GM12878 (cell line): ENCODE measurements at regions not wholly inside any gene's neighbourhood (a gene's known extent, or its start where the extent isn't known, plus 50 kb on each side); places are given as distances from the start of the nearest gene placed in this dataset.

Experiments used
- CEBPB ChIP-seq, 2 experiments: fragments of 150-350 bp in 1 of 2; IDR thresholded peaks; 2 replicates each; pipeline ENCODE4 v1.6.1; 2012 to 2014; ENCODE audit warnings: low read depth in 2 of 2, low read length in 2 of 2, borderline replicate concordance in 1 of 2, inconsistent platforms in 1 of 2
- IRF3 ChIP-seq: fragments of 450-650 bp; IDR thresholded peaks from 2 replicates; pipeline ENCODE4 v1.6.1; 2014; ENCODE audit warnings: mild to moderate bottlenecking
- POLR2A ChIP-seq: IDR thresholded peaks from 2 replicates; pipeline ENCODE4 v1.6.1; 2011; ENCODE audit warnings: low read depth, mild to moderate bottlenecking, low read length
- POLR2AphosphoS5 ChIP-seq: IDR thresholded peaks from 2 replicates; pipeline ENCODE4 v1.6.1; 2011; ENCODE audit warnings: mild to moderate bottlenecking, low read length, inconsistent platforms
- RAD21 ChIP-seq: IDR thresholded peaks from 2 replicates; pipeline ENCODE4 v1.6.1; 2011; ENCODE audit warnings: mild to moderate bottlenecking, low read depth, low read length, moderate library complexity; ENCODE audit not compliant: insufficient read depth
- SP1 ChIP-seq: IDR thresholded peaks from one replicate; pipeline ENCODE4 v1.6.1; 2011; ENCODE audit warnings: low read depth, low read length
- SREBF2 ChIP-seq: IDR thresholded peaks from 2 replicates; pipeline ENCODE4 v1.6.1; 2012; ENCODE audit warnings: mild to moderate bottlenecking, low read length
- SUPT20H ChIP-seq: IDR thresholded peaks from 2 replicates; pipeline ENCODE4 v1.6.1; 2011; ENCODE audit warnings: low read depth, mild to moderate bottlenecking, low read length, moderate library complexity, borderline replicate concordance; ENCODE audit not compliant: control insufficient read depth
- TCF12 ChIP-seq: IDR thresholded peaks from 2 replicates; pipeline ENCODE4 v1.6.1; 2011; ENCODE audit warnings: low read depth, mild to moderate bottlenecking, low read length
- USF2 ChIP-seq: IDR thresholded peaks from 2 replicates; pipeline ENCODE4 v1.6.1; 2011; ENCODE audit warnings: low read depth, low read length, improper control_type of control experiment, borderline replicate concordance
- WRNIP1 ChIP-seq: IDR thresholded peaks from 2 replicates; pipeline ENCODE4 v1.6.1; 2011; ENCODE audit warnings: low read depth, low read length, improper control_type of control experiment, borderline replicate concordance
- TF ChIP-seq, protein P1 (sequence below): fragments of 450-650 bp; IDR thresholded peaks from 2 replicates; pipeline ENCODE4 v1.6.1; 2017; ENCODE audit warnings: mild to moderate bottlenecking
- TF ChIP-seq, protein P2 (sequence below), 3 experiments: IDR thresholded peaks in 2 of 3; conservative IDR thresholded peaks in 1 of 3; 2 replicates each; pipeline ENCODE4 v1.5.1; 2011; ENCODE audit warnings: low read depth in 3 of 3, low read length in 3 of 3, mild to moderate bottlenecking in 3 of 3, control low read depth in 2 of 3, moderate library complexity in 2 of 3, inconsistent platforms in 1 of 3, mixed read lengths in 1 of 3; ENCODE audit not compliant: control insufficient read depth in 2 of 3, insufficient read depth in 1 of 3; ENCODE audit errors: extremely low read depth in 1 of 3
- TF ChIP-seq, protein P3 (sequence below): IDR thresholded peaks from 2 replicates; pipeline ENCODE4 v1.6.1; 2011; ENCODE audit warnings: borderline replicate concordance, low read depth, mild to moderate bottlenecking, moderate library complexity, mixed read lengths, low read length; ENCODE audit not compliant: insufficient read depth; ENCODE audit errors: extremely low read length

DNA sequence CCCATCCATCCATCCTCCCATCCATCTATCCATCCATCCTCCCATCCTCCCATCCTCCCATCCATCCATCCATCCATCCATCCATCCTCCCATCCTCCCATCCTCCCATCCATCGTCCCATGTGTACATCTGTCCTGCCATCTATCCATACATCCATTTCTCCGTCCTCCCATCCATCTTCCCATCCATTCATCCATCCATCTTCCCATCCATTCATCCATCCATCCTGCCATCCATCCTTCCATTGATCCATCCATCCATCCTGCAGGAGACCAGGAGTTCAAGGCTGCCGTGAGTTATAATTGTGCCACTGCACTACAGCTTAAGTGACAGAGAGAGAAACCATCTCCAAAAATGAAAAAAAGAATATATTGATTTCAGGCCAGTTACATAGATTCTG lies 356.5 kb downstream of the CDH26 start:
- TF ChIP-seq CEBPB (IDR thresholded peaks at IDR 0.05; ENCODE audit: borderline replicate concordance in 1 of 2, low read depth in 2 of 2, low read length in 2 of 2), result no peak
- no peak for TF ChIP-seq USF2
- no peak for TF ChIP-seq POLR2AphosphoS5
- TF ChIP-seq IRF3, result no peak
- no peak for TF ChIP-seq WRNIP1
- TF ChIP-seq TCF12, result no peak
- TF ChIP-seq, protein P1, sequence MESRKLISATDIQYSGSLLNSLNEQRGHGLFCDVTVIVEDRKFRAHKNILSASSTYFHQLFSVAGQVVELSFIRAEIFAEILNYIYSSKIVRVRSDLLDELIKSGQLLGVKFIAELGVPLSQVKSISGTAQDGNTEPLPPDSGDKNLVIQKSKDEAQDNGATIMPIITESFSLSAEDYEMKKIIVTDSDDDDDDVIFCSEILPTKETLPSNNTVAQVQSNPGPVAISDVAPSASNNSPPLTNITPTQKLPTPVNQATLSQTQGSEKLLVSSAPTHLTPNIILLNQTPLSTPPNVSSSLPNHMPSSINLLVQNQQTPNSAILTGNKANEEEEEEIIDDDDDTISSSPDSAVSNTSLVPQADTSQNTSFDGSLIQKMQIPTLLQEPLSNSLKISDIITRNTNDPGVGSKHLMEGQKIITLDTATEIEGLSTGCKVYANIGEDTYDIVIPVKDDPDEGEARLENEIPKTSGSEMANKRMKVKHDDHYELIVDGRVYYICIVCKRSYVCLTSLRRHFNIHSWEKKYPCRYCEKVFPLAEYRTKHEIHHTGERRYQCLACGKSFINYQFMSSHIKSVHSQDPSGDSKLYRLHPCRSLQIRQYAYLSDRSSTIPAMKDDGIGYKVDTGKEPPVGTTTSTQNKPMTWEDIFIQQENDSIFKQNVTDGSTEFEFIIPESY, result no peak
- TF ChIP-seq RAD21, result no peak
- TF ChIP-seq, protein P2, sequence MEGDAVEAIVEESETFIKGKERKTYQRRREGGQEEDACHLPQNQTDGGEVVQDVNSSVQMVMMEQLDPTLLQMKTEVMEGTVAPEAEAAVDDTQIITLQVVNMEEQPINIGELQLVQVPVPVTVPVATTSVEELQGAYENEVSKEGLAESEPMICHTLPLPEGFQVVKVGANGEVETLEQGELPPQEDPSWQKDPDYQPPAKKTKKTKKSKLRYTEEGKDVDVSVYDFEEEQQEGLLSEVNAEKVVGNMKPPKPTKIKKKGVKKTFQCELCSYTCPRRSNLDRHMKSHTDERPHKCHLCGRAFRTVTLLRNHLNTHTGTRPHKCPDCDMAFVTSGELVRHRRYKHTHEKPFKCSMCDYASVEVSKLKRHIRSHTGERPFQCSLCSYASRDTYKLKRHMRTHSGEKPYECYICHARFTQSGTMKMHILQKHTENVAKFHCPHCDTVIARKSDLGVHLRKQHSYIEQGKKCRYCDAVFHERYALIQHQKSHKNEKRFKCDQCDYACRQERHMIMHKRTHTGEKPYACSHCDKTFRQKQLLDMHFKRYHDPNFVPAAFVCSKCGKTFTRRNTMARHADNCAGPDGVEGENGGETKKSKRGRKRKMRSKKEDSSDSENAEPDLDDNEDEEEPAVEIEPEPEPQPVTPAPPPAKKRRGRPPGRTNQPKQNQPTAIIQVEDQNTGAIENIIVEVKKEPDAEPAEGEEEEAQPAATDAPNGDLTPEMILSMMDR (IDR thresholded peaks at IDR 0.05 in 2 of 3, conservative IDR thresholded peaks at IDR 0.05 in 1 of 3; ENCODE audit: control insufficient read depth in 2 of 3, extremely low read depth in 1 of 3, insufficient read depth in 1 of 3, low read depth in 3 of 3, low read length in 3 of 3), result no peak
- TF ChIP-seq POLR2A, result no peak
- no peak for TF ChIP-seq SREBF2
- no peak for TF ChIP-seq SP1
- TF ChIP-seq, protein P3, sequence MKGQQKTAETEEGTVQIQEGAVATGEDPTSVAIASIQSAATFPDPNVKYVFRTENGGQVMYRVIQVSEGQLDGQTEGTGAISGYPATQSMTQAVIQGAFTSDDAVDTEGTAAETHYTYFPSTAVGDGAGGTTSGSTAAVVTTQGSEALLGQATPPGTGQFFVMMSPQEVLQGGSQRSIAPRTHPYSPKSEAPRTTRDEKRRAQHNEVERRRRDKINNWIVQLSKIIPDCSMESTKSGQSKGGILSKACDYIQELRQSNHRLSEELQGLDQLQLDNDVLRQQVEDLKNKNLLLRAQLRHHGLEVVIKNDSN, result no peak
- TF ChIP-seq SUPT20H, result no peak
